ENCODE measurements at regions not wholly inside any gene's neighbourhood (a gene's known extent, or its start where the extent isn't known, plus 50 kb on each side); places are given as distances from the start of the nearest gene placed in this dataset.

- POLR2A ChIA-PET = no interaction called here
- WGBS (ENCODE audit: low lambda C conversion rate) = 27% methylated on average over 11 of the region's 14 CpGs
- H2AFZ ChIP-seq (ENCODE audit: low read depth) = no peak overlapping the region
- TF ChIP-seq GABPA (IDR thresholded peaks at IDR 0.05; ENCODE audit: low read depth) = no peak
- no peak for TF ChIP-seq POLR2AphosphoS5 (IDR thresholded peaks at IDR 0.05; ENCODE audit: low read depth, low read length)
- no peak for TF ChIP-seq FOSL2 (IDR thresholded peaks at IDR 0.05; ENCODE audit: borderline replicate concordance, low read depth)
- TF ChIP-seq EP300 (IDR thresholded peaks at IDR 0.05; ENCODE audit: borderline replicate concordance in 1 of 2, low read depth in 1 of 2, low read length in 1 of 2) = no peak
- TF ChIP-seq YY1 (IDR thresholded peaks at IDR 0.05; ENCODE audit: low read depth) = no peak
- TF ChIP-seq NFIC (IDR thresholded peaks at IDR 0.05; ENCODE audit: borderline replicate concordance) = no peak
- no peak for TF ChIP-seq RFX5 (IDR thresholded peaks at IDR 0.05; ENCODE audit: low read length)
- no peak for TF ChIP-seq REST (IDR thresholded peaks at IDR 0.05; ENCODE audit: low read depth, low read length)
- TF ChIP-seq RCOR1 (IDR thresholded peaks at IDR 0.05; ENCODE audit: low read length) = no peak
- no peak for TF ChIP-seq CTCF (IDR thresholded peaks at IDR 0.05)
- TF ChIP-seq NRF1 (IDR thresholded peaks at IDR 0.05; ENCODE audit: low read depth, low read length) = no peak
- TF ChIP-seq ZBTB33 (IDR thresholded peaks at IDR 0.05; ENCODE audit: borderline replicate concordance, low read depth) = no peak
- TF ChIP-seq MXI1 (IDR thresholded peaks at IDR 0.05; ENCODE audit: low read depth, low read length) = no peak
- H3K4me1 ChIP-seq (ENCODE audit: control insufficient read depth in 1 of 2, insufficient read depth in 2 of 2, low read depth in 1 of 2, low read length in 1 of 2) = peaks cover 0 to 8% of the 10 kb centered on the region in 2 experiments; a peak in 1 of 4 replicates
- no peaks in the 10 kb centered on the region for H3K79me2 ChIP-seq (ENCODE audit: insufficient read depth)
- H3K9ac ChIP-seq = no peak overlapping the region
- CTCF ChIA-PET = no interaction called here
- no peaks in the 10 kb centered on the region for H3K9me2 ChIP-seq
- no peak for DNase-seq
- H3K4me2 ChIP-seq = no peak overlapping the region
- no peaks in the 10 kb centered on the region for H3F3A ChIP-seq (replicated peaks; ENCODE audit: insufficient read depth)
- no peak overlapping the region for H3K4me3 ChIP-seq (ENCODE audit: low read depth in 2 of 2, low read length in 1 of 2)
- no peaks in the 10 kb centered on the region; the same call in 1 of the 2 replicates for H3K27me3 ChIP-seq (ENCODE audit: insufficient read depth)
- H4K20me1 ChIP-seq (ENCODE audit: insufficient read depth) = no peaks in the 10 kb centered on the region
- H3K9me3 ChIP-seq = no peaks in the 10 kb centered on the region
- no peaks in the 10 kb centered on the region for H3K36me3 ChIP-seq (replicated peaks in 1 of 2; ENCODE audit: control insufficient read depth in 1 of 2, insufficient read depth in 2 of 2, low read length in 1 of 2)
- no peak overlapping the region for H3K27ac ChIP-seq (ENCODE audit: low read depth in 2 of 2, low read length in 1 of 2)
These were observed 73.9 kb downstream of the TEX29 start for GRCh38 chr13:111394211-111394922.

Measured in SK-N-SH (cell line).